ENCODE measurements at regions not wholly inside any gene's neighbourhood (a gene's known extent, or its start where the extent isn't known, plus 50 kb on each side); places are given as distances from the start of the nearest gene placed in this dataset.

DNA sequence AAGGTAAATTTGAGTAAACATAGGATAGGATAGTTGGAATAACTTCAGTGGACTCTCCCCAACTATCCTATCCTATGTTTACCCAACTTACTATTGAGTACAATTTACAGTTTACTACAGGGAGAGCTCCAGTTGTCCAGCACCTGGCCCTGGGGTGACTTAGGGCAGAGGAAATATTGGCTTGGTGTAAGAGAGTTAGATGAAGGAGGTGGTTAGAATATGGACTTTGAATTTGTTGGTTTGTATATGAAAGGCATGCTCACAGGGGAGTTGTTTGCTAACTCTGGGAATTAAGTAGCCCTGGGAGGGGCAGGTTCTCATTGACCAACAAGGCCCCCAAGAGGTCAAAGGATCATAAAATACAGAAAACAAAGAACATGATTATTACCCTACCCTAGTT is 497.7 kb downstream of the ARL4A start:
- Histone ChIP-seq H2AK5ac (ENCODE audit: low read depth, low read length) (no peak overlapping the region), H3K9me3 (replicated peaks in 1 of 2; ENCODE audit: control insufficient read depth in 2 of 2, insufficient read depth in 1 of 2, low read depth in 1 of 2, low read length in 2 of 2) (no peaks in the 10 kb centered on the region), H3K18ac (ENCODE audit: low read length) (no peak overlapping the region), H3K36me3 (replicated peaks in 1 of 2; ENCODE audit: control insufficient read depth in 2 of 2, insufficient read depth in 2 of 2, low read length in 2 of 2) (no peaks in the 10 kb centered on the region), H4K91ac (ENCODE audit: low read depth, low read length, poor library complexity) (no peak overlapping the region), H4K8ac (ENCODE audit: low read depth, low read length) (no peak overlapping the region), H2BK5ac (ENCODE audit: low read length) (no peak overlapping the region), H3K23ac (ENCODE audit: low read depth, low read length, poor library complexity) (no peak overlapping the region), H3K14ac (ENCODE audit: low read length) (no peak overlapping the region), H3K4me1 (ENCODE audit: control insufficient read depth in 2 of 2, insufficient read depth in 1 of 2, low read depth in 1 of 2, low read length in 2 of 2) (peaks cover under 1 to 3% of the 10 kb centered on the region in 2 donors), H3K4me3 (ENCODE audit: low read length in 2 of 2) (no peak overlapping the region), H2BK120ac (ENCODE audit: low read depth, low read length) (no peak overlapping the region), H3K4me2 (ENCODE audit: insufficient read depth, low read length, poor library complexity, severe bottlenecking) (no peak overlapping the region), H3K27ac (replicated peaks; ENCODE audit: low read length) (no peak overlapping the region), H2BK15ac (ENCODE audit: low read length) (no peak overlapping the region), H3K27me3 (ENCODE audit: control insufficient read depth in 3 of 3, insufficient read depth in 3 of 3, low read depth in 1 of 3, low read length in 3 of 3) (no peaks in the 10 kb centered on the region), H3K79me1 (ENCODE audit: low read depth, low read length) (no peaks in the 10 kb centered on the region), H2AFZ (ENCODE audit: low read length) (no peak overlapping the region), H3K9ac (ENCODE audit: low read depth, low read length, poor library complexity) (no peak overlapping the region), H2BK12ac (ENCODE audit: low read length) (no peak overlapping the region), H3K4ac (ENCODE audit: low read length) (no peak overlapping the region)
- no peak for DNase-seq (ENCODE audit: low spot score)

DNA sequence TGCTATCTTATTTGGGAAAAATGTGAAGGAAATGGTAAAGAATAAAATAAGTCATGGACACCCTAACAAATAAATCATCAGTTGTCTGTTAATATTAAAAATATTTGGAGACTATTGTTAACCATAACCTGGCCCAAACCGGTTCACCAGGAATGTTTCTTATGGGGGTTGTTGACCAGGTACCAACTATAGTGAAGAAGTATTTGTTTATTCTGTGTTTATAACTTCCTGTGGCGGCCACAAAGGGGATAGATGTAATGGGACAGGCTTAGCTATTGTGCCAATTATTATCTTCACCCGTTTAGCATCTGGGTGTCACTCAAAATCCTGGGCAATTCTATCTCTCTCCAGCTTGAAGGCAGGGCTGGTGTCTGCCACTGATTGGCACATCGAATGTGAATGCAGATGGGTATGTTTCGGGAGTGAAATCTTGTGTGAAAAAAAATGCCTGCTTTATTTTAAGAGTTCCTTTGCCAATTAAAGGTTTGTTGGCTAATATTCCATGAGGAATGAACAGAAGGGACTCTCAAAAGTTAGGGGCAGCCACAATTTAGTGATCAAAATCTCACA is 500.9 kb downstream of the ARL4A start:
- Histone ChIP-seq H4K8ac (ENCODE audit: low read depth, low read length) (no peak overlapping the region), H2BK12ac (ENCODE audit: low read length) (no peak overlapping the region), H3K79me1 (ENCODE audit: low read depth, low read length) (no peaks in the 10 kb centered on the region), H4K91ac (ENCODE audit: low read depth, low read length, poor library complexity) (no peak overlapping the region), H3K4me2 (ENCODE audit: insufficient read depth, low read length, poor library complexity, severe bottlenecking) (no peak overlapping the region), H2AK5ac (ENCODE audit: low read depth, low read length) (no peak overlapping the region), H3K18ac (ENCODE audit: low read length) (no peak overlapping the region), H3K4me3 (ENCODE audit: low read length in 2 of 2) (no peak overlapping the region), H3K9ac (ENCODE audit: low read depth, low read length, poor library complexity) (no peak overlapping the region), H3K36me3 (replicated peaks in 1 of 2; ENCODE audit: control insufficient read depth in 2 of 2, insufficient read depth in 2 of 2, low read length in 2 of 2) (no peaks in the 10 kb centered on the region), H3K23ac (ENCODE audit: low read depth, low read length, poor library complexity) (no peak overlapping the region), H3K14ac (ENCODE audit: low read length) (no peak overlapping the region), H2BK5ac (ENCODE audit: low read length) (no peak overlapping the region), H2AFZ (ENCODE audit: low read length) (peak overlapping the region; percentile 30), H3K27me3 (ENCODE audit: control insufficient read depth in 3 of 3, insufficient read depth in 3 of 3, low read depth in 1 of 3, low read length in 3 of 3) (no peaks in the 10 kb centered on the region), H2BK15ac (ENCODE audit: low read length) (no peak overlapping the region), H3K4ac (ENCODE audit: low read length) (no peak overlapping the region), H3K4me1 (ENCODE audit: control insufficient read depth in 2 of 2, insufficient read depth in 1 of 2, low read depth in 1 of 2, low read length in 2 of 2) (no peaks in the 10 kb centered on the region), H2BK120ac (ENCODE audit: low read depth, low read length) (no peak overlapping the region), H3K9me3 (replicated peaks in 1 of 2; ENCODE audit: control insufficient read depth in 2 of 2, insufficient read depth in 1 of 2, low read depth in 1 of 2, low read length in 2 of 2) (no peaks in the 10 kb centered on the region), H3K27ac (replicated peaks; ENCODE audit: low read length) (no peak overlapping the region)
- DNase-seq (ENCODE audit: low spot score): no peak
- WGBS, 2 donors (ENCODE audit: extremely low coverage in 2 of 2, insufficient read length in 2 of 2, insufficient replicate concordance in 1 of 2): no CpG with 5 or more reads among the region's 5 CpGs

DNA sequence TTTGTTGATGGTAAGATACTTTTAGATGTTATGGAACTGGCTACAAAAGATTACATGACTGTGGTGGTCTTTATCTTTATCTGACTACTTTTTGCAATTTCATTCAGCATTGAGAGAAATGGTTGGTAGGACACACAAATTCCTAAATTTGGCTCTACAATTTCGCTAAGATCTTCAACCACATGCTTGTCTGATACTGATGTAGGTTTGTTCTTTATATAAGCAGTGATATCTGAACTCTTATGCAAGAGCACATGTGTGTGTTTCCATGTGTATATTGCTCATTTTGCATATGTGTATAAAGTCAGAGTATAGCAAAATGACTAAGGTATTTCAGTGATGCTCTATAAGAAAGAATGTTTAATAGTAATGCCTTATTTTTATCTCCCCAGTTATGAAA is 501.5 kb downstream of the ARL4A start:
- Histone ChIP-seq H2BK12ac (ENCODE audit: low read length) (no peak overlapping the region), H3K9ac (ENCODE audit: low read depth, low read length, poor library complexity) (no peak overlapping the region), H3K27ac (replicated peaks; ENCODE audit: low read length) (no peak overlapping the region), H3K14ac (ENCODE audit: low read length) (no peak overlapping the region), H4K91ac (ENCODE audit: low read depth, low read length, poor library complexity) (no peak overlapping the region), H2BK15ac (ENCODE audit: low read length) (no peak overlapping the region), H3K27me3 (ENCODE audit: control insufficient read depth in 3 of 3, insufficient read depth in 3 of 3, low read depth in 1 of 3, low read length in 3 of 3) (no peaks in the 10 kb centered on the region), H3K23ac (ENCODE audit: low read depth, low read length, poor library complexity) (no peak overlapping the region), H3K36me3 (replicated peaks in 1 of 2; ENCODE audit: control insufficient read depth in 2 of 2, insufficient read depth in 2 of 2, low read length in 2 of 2) (no peaks in the 10 kb centered on the region), H2BK120ac (ENCODE audit: low read depth, low read length) (no peak overlapping the region), H4K8ac (ENCODE audit: low read depth, low read length) (no peak overlapping the region), H3K4ac (ENCODE audit: low read length) (no peak overlapping the region), H3K79me1 (ENCODE audit: low read depth, low read length) (no peaks in the 10 kb centered on the region), H3K4me1 (ENCODE audit: control insufficient read depth in 2 of 2, insufficient read depth in 1 of 2, low read depth in 1 of 2, low read length in 2 of 2) (no peaks in the 10 kb centered on the region), H3K4me3 (ENCODE audit: low read length in 2 of 2) (no peak overlapping the region), H3K9me3 (replicated peaks in 1 of 2; ENCODE audit: control insufficient read depth in 2 of 2, insufficient read depth in 1 of 2, low read depth in 1 of 2, low read length in 2 of 2) (no peaks in the 10 kb centered on the region), H2BK5ac (ENCODE audit: low read length) (no peak overlapping the region), H2AFZ (ENCODE audit: low read length) (peak overlapping the region; percentile 30), H3K18ac (ENCODE audit: low read length) (no peak overlapping the region), H3K4me2 (ENCODE audit: insufficient read depth, low read length, poor library complexity, severe bottlenecking) (no peak overlapping the region), H2AK5ac (ENCODE audit: low read depth, low read length) (no peak overlapping the region)
- no CpG with 5 or more reads among the region's 1 CpG for WGBS, 2 donors (ENCODE audit: extremely low coverage in 2 of 2, insufficient read length in 2 of 2, insufficient replicate concordance in 1 of 2)
- no peak for DNase-seq (ENCODE audit: low spot score)

DNA sequence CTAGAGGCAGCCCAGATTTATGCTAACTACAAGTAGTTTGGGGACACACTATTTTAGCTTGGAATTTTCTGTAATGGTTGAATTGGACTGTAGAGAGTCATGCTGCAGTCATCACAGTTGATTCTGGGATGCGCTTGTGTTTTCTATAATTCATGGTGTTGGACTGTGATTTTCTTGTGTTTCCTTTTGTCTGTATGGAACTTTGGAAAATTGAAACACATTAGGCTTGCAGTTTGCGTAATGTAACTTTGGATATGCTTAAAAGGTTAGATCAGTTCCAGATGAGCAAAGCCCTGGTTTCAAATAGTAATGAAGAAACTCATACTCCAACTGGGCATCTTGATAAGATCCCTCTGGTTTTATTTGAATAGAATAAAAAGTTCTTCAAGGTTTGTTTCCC is 502.2 kb downstream of the ARL4A start:
- Histone ChIP-seq H4K91ac (ENCODE audit: low read depth, low read length, poor library complexity) (no peak overlapping the region), H3K79me1 (ENCODE audit: low read depth, low read length) (no peaks in the 10 kb centered on the region), H3K36me3 (replicated peaks in 1 of 2; ENCODE audit: control insufficient read depth in 2 of 2, insufficient read depth in 2 of 2, low read length in 2 of 2) (no peaks in the 10 kb centered on the region), H3K4me1 (ENCODE audit: control insufficient read depth in 2 of 2, insufficient read depth in 1 of 2, low read depth in 1 of 2, low read length in 2 of 2) (no peaks in the 10 kb centered on the region), H3K18ac (ENCODE audit: low read length) (no peak overlapping the region), H3K27me3 (ENCODE audit: control insufficient read depth in 3 of 3, insufficient read depth in 3 of 3, low read depth in 1 of 3, low read length in 3 of 3) (no peaks in the 10 kb centered on the region), H3K27ac (replicated peaks; ENCODE audit: low read length) (no peak overlapping the region), H2BK12ac (ENCODE audit: low read length) (no peak overlapping the region), H2AK5ac (ENCODE audit: low read depth, low read length) (no peak overlapping the region), H2AFZ (ENCODE audit: low read length) (no peak overlapping the region), H3K9ac (ENCODE audit: low read depth, low read length, poor library complexity) (no peak overlapping the region), H3K4me2 (ENCODE audit: insufficient read depth, low read length, poor library complexity, severe bottlenecking) (no peak overlapping the region), H3K9me3 (replicated peaks in 1 of 2; ENCODE audit: control insufficient read depth in 2 of 2, insufficient read depth in 1 of 2, low read depth in 1 of 2, low read length in 2 of 2) (no peaks in the 10 kb centered on the region), H2BK15ac (ENCODE audit: low read length) (no peak overlapping the region), H3K23ac (ENCODE audit: low read depth, low read length, poor library complexity) (no peak overlapping the region), H4K8ac (ENCODE audit: low read depth, low read length) (no peak overlapping the region), H2BK5ac (ENCODE audit: low read length) (no peak overlapping the region), H2BK120ac (ENCODE audit: low read depth, low read length) (no peak overlapping the region), H3K4me3 (ENCODE audit: low read length in 2 of 2) (no peak overlapping the region), H3K4ac (ENCODE audit: low read length) (no peak overlapping the region), H3K14ac (ENCODE audit: low read length) (no peak overlapping the region)
- no peak for DNase-seq (ENCODE audit: low spot score)
- WGBS, 2 donors (ENCODE audit: extremely low coverage in 2 of 2, insufficient read length in 2 of 2, insufficient replicate concordance in 1 of 2): no CpG with 5 or more reads among the region's 2 CpGs

Measured in neuronal stem cell (in vitro differentiated cells).